ENCODE measurements at regions not wholly inside any gene's neighbourhood (a gene's known extent, or its start where the extent isn't known, plus 50 kb on each side); places are given as distances from the start of the nearest gene placed in this dataset.
A peak's percentile ranks its signal among the peaks of the same experiment; 100 is the strongest.
"Not testable (repeated sequence)": the region's sequence is repeated elsewhere in the genome, so short reads cannot be mapped to it uniquely, and the experiment has no call there.

- no peak for DNase-seq
Observed at GRCh38 chr20:55514531-55514930, 490.8 kb downstream of the CBLN4 start.

DNA sequence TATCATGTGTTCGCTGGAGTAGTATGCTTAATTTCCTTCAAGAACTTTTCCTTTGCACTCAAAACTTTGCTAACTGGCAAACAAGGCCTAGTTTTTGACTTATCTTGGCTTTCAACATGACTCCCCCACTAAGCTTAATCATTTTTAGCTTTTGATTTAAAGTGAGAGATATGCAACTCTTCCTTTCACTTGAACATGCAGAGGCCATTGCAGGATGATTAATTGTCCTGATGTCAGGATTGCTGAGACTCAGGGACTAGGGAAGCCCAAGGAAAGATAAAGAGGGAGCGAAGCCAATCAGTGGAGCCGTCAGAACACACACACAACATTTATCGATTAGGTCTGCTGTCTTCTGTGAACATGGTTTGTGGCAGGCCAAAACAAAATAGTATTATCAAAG is 491.4 kb downstream of the CBLN4 start:
- no peak for DNase-seq

DNA sequence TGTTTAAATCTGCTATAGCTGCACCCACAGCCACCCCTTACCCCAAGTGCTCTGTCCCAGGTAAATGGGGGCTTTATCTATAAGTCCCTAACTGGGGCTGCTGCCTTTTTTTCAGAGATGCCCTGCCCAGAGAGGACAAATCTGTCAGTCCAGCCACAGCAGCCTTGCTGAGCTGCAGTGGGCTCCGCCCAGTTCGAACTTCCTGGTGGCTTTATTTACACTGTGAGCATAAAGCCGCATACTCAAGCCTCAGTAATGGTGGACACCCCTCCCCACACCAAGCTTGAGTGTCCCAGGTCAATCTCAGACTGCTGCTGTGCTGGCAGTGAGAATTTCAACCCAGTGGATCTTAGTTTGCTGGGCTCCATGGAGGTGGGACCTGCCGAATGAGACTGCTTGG is 505.2 kb downstream of the CBLN4 start:
- no peak for DNase-seq

- no peak for DNase-seq
Observed at GRCh38 chr20:55488593-55488992, 516.7 kb downstream of the CBLN4 start.

DNA sequence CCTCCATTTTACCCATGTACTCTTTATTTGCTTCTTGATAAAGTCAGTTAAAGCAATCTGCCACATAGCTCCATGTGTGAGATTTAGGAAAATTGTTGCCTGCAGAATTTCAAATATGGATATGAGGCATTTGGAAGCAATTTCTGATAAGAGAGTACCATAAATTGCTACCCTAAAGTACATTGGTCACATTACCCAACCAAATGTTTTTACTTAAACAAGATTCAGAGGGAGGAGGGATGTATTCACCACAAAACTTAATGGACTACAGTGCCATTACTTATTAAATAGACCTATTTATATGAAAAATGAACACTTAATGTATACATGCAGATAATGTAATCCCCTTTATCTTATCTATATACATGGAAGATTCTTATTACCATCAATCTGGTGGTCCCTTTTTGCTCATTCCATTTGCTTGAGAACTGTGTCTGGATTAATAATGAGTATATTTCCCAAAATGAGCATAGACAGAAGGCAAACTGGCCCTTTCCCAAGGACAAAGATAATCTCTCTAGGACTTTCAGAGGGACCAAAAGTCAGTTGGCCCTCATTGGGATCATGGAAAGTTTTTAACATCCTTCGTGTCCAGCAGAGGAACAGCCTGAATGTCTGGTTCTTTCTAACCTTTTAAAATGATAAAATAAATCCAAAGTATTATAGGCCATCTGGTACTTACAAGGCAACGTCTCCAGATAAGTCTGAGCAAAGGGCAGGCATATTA is 526.4 kb downstream of the CBLN4 start:
- no peak for DNase-seq

DNA sequence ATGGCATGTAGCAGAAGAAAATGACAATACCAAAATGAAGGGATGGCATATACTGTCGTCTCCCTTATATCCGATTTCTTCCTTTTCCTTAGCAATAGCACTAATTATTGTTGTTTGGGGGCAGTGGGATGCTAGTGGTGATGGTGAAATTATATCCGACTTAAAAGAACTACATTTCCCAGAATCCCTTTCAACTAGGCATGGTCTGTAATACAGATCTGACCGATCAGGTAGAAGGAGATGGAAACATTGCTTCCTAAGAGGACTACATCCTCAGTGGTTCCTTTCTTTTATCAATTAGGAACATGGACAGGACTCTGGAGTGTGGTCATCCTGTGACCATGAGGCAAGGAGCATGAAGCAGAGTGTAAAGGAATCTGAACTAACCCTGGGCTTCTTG is 532.6 kb downstream of the CBLN4 start:
- DNase-seq, result no peak

DNA sequence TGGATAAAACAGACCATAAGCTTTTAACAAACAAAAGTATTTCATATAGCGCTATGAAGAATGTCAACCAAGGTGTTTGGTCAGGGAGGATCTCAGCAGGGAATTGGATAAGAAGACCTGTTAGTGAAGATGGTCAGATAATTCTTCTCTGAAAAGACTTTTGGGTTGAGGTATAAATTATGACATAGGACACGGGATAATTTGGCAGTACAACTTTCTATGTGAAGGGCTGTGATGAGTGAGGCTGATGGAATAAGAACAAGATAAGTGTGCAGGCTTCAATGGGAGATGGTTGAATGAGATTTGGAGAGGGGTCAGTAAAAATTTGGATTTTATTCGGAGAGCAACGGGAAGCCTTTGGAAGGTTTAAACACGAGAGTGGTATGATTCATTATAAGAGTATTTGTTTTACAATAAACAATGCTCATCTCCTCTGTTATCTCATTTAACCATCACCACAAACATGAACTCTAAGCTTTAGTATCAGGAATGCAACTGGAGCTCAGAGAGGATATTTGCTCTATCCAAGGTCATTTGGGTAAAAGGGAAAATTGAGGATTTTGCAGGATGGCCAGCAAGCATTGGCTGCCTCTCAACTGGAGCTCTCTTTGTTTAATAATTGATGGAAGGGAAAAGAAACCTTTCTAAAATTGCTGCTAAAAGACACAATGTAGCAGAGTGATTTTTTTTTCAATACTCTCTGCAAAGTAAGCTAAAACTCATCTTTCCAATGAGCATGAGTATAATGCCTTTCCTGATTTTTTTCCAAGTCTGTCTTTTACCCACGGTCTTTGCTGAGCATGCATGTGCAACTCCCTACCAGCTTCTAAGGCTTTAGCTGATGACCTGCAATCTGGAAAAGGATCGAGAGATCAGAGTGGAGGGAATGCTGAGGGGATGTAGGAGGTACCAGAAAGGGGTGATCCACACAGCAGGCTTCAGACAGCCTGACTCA is 534.0 kb downstream of the CBLN4 start:
- DNase-seq, result no peak

GRCh38 chr20:55469074-55469473 is 536.2 kb downstream of the CBLN4 start:
- DNase-seq, result no peak

DNA sequence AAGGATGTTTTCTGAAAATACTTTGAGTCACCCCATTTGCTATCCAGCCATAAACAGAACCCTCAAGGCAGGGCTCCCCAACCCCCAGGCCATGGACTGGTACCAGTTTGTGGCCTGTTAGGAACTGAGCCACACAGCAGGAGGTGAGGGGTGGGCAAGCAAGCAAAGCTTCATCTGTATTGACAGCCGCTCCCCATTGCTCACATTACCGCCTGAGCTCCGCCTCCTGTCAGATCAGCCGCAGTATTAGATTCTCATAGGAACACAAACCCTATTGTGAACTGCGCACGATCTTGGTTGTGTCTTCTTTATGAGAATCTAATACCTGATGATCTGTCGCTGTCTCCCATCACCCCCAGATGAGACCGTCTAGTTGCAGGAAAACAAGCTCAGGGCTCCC is 543.8 kb downstream of the CBLN4 start:
- DNase-seq, result no peak

- DNase-seq, result no peak
Observed at GRCh38 chr20:55456316-55456940, 548.9 kb downstream of the CBLN4 start.

DNA sequence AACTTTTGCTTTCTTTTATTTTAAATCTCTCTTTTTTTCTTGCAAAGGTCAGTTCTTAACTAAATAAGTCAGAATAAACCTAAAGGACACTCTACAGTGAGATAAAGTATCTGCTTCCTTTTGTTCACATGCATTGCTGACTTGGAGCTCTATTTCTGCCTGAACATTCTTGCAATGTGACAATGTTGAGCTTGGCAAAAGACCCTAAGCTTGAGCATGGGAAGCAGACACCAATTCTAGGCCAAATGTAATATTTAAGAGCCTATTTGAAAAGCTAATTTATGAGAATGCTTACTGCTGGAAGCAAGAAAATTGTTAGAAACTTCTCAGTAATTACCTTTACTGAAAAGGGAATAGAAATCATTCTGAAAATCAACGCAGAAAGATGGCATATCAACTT is 556.2 kb downstream of the CBLN4 start:
- no peak for DNase-seq

DNA sequence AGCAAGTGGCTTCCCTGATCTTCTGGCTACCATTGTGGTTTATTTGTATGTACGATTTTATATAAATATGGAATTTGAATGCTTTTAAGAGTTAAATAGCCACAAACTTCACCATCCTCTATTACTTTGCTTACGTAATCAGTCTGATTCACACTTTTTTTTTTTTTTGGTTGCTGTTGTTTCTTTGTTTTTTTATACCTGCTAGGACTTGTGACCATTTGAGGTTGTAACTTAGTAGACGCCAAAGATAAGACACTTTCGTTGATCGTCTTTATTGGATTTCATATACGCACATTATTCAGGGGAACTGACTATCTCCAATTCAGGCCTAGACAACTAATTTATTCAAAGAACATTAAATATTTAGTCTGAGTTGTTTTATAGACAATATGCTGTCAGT is 559.0 kb downstream of the CBLN4 start:
- DNase-seq, result no peak

GRCh38 chr20:55439070-55439469 is 566.2 kb downstream of the CBLN4 start:
- DNase-seq, result no peak

GRCh38 chr20:55437798-55438415 is 567.4 kb downstream of the CBLN4 start:
- no peak for DNase-seq

- DNase-seq, result no peak
Observed at GRCh38 chr20:55424968-55425367, 580.4 kb downstream of the CBLN4 start.

- no peak for DNase-seq
Observed at GRCh38 chr20:55424476-55424875, 580.8 kb downstream of the CBLN4 start.

- no peak for DNase-seq
Observed at GRCh38 chr20:55417836-55418235, 587.5 kb downstream of the CBLN4 start.

GRCh38 chr20:55415567-55416142 is 589.7 kb downstream of the CBLN4 start:
- DNase-seq, result peak; percentile 0

DNA sequence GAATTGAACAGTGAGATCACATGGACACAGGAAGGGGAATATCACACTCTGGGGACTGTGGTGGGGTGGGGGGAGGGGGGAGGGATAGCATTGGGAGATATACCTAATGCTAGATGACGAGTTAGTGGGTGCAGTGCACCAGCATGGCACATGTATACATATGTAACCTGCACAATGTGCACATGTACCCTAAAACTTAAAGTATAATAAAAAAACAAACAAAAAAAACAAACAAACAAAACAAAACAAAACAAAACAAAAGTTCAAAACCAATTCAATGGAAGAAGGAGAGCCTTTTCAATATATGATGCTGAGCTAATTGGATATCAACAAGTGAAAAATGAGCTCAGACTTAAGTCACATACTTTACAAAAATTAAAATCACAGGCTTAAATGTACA is 592.8 kb downstream of the CBLN4 start:
- not testable (repeated sequence) for DNase-seq

GRCh38 chr20:55406891-55407290 is 598.4 kb downstream of the CBLN4 start:
- no peak for DNase-seq

- no peak for DNase-seq
Observed at GRCh38 chr20:55394592-55394991, 610.7 kb downstream of the CBLN4 start.

DNA sequence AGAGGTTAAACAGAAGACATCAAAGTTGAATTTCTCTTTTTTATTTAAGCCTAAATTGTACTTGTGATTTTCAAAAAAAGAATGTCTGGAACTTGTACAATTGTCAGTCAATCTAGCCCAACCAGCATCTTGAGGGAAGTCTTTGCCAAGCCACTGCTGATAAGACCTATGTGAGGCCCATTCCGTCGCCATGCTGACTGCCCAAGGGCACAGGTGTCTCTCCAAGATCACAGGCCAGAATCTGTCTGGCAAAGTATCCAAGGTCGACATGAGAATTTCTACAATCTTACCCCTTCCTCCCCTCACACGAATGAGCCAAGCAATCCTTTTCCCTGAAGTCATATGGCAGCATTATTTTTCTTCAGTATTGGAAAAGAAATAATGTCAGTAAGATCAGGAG is 614.5 kb downstream of the CBLN4 start:
- no peak for DNase-seq

- no peak for DNase-seq
Observed at GRCh38 chr20:55386686-55387085, 618.6 kb downstream of the CBLN4 start.
